Neural progenitor cell (in vitro differentiated cells): ENCODE measurements at regions not wholly inside any gene's neighbourhood (a gene's known extent, or its start where the extent isn't known, plus 50 kb on each side); places are given as distances from the start of the nearest gene placed in this dataset.

Source experiments
- DNase-seq: peaks from one replicate; pipeline ENCODE4 v3.0.0-alpha.2; 2016; ENCODE audit warnings: low spot score
- H2AFZ ChIP-seq: fragments of 200-600 bp; sonication (generic); replicated peaks from 2 replicates; pipeline ENCODE4 v1.6.1; 2016; ENCODE audit warnings: antibody characterized with exemption
- H3F3A ChIP-seq: fragments of 200-600 bp; sonication (generic); 2 replicates; pipeline ENCODE4 v1.6.1; 2016; ENCODE audit warnings: antibody characterized with exemption, low read depth
- H3K27ac ChIP-seq: fragments of 200-600 bp; sonication (generic); 2 replicates; pipeline ENCODE4 v1.5.1; 2016; ENCODE audit warnings: mild to moderate bottlenecking
- H3K27me3 ChIP-seq: fragments of 200-600 bp; sonication (generic); 2 replicates; pipeline ENCODE4 v1.6.1; 2016; ENCODE audit warnings: mild to moderate bottlenecking, moderate library complexity
- H3K36me3 ChIP-seq: fragments of 200-600 bp; sonication (generic); 2 replicates; pipeline ENCODE4 v1.5.1; 2016
- H3K4me1 ChIP-seq: fragments of 200-600 bp; sonication (generic); 2 replicates; pipeline ENCODE4 v1.6.1; 2016; ENCODE audit warnings: mixed run types
- H3K4me2 ChIP-seq: fragments of 200-600 bp; sonication (generic); 2 replicates; pipeline ENCODE4 v1.6.1; 2016
- H3K4me3 ChIP-seq: fragments of 200-600 bp; sonication (generic); 2 replicates; pipeline ENCODE4 v1.5.1; 2016
- H3K79me2 ChIP-seq: fragments of 200-600 bp; sonication (generic); 2 replicates; pipeline ENCODE4 v1.6.1; 2016; ENCODE audit warnings: low read depth
- H3K9ac ChIP-seq: fragments of 200-600 bp; sonication (generic); 2 replicates; pipeline ENCODE4 v1.6.1; 2016
- H3K9me3 ChIP-seq: fragments of 200-600 bp; sonication (generic); 2 replicates; pipeline ENCODE4 v1.5.1; 2016; ENCODE audit warnings: low read depth
- H4K20me1 ChIP-seq: fragments of 200-600 bp; sonication (generic); 2 replicates; pipeline ENCODE4 v1.6.1; 2016; ENCODE audit warnings: low read depth
- H3K27ac Mint-ChIP-seq: 3 replicates; pipeline ENCODE4 v1.8.0; 2021; ENCODE audit warnings: mixed read lengths
- H3K27me3 Mint-ChIP-seq: 2 replicates; pipeline ENCODE4 v1.8.0; 2022; ENCODE audit warnings: low read depth, mild to moderate bottlenecking, inconsistent platforms, moderate library complexity, mixed read lengths; ENCODE audit not compliant: insufficient read depth
- H3K36me3 Mint-ChIP-seq: 3 replicates; pipeline ENCODE4 v1.8.0; 2021; ENCODE audit warnings: mixed read lengths
- H3K4me1 Mint-ChIP-seq: 3 replicates; pipeline ENCODE4 v1.8.0; 2021; ENCODE audit warnings: mixed read lengths
- H3K4me3 Mint-ChIP-seq: 3 replicates; pipeline ENCODE4 v1.8.0; 2021; ENCODE audit warnings: mild to moderate bottlenecking, moderate library complexity, mixed read lengths
- H3K9me3 Mint-ChIP-seq: 3 replicates; pipeline ENCODE4 v1.8.0; 2020; ENCODE audit warnings: mixed read lengths
- CTCF ChIP-seq: fragments of 200-600 bp; sonication (generic); IDR thresholded peaks from 2 replicates; pipeline ENCODE4 v1.5.1; 2017; ENCODE audit warnings: antibody characterized with exemption, mild to moderate bottlenecking
- EZH2 ChIP-seq: fragments of 200-600 bp; sonication (generic); IDR thresholded peaks from 2 replicates; pipeline ENCODE4 v1.6.1; 2017; ENCODE audit warnings: antibody characterized with exemption, mild to moderate bottlenecking, moderate library complexity
- EZH2phosphoT487 ChIP-seq: fragments of 200-600 bp; sonication (generic); IDR thresholded peaks from 2 replicates; pipeline ENCODE4 v1.6.1; 2017; ENCODE audit warnings: antibody characterized with exemption

GRCh38 chr13:65917731-65918130 lies 1312.4 kb downstream of the PCDH9 start:
- TF ChIP-seq CTCF: no peak
- no peak for TF ChIP-seq EZH2phosphoT487
- TF ChIP-seq EZH2: no peak
- Histone ChIP-seq H3K4me1 (no peaks in the 10 kb centered on the region), H3K36me3 (no peaks in the 10 kb centered on the region), H4K20me1 (no peaks in the 10 kb centered on the region), H3K9me3 (no peaks in the 10 kb centered on the region), H3K4me3 (no peak overlapping the region), H3K79me2 (no peaks in the 10 kb centered on the region), H2AFZ (no peak overlapping the region), H3F3A (no peaks in the 10 kb centered on the region), H3K27ac (no peak overlapping the region), H3K9ac (no peak overlapping the region), H3K4me2 (no peak overlapping the region), H3K27me3 (no peaks in the 10 kb centered on the region)
- H3K4me1 Mint-ChIP-seq: no peaks in the 10 kb centered on the region
- H3K27me3 Mint-ChIP-seq: no peaks in the 10 kb centered on the region
- no peak overlapping the region for H3K27ac Mint-ChIP-seq
- DNase-seq: no peak
- H3K9me3 Mint-ChIP-seq: no peaks in the 10 kb centered on the region
- no peak overlapping the region for H3K4me3 Mint-ChIP-seq
- no peaks in the 10 kb centered on the region for H3K36me3 Mint-ChIP-seq

GRCh38 chr13:65915195-65915594 lies 1314.9 kb downstream of the PCDH9 start:
- no peak overlapping the region for H3K27ac ChIP-seq
- H2AFZ ChIP-seq: no peak overlapping the region

GRCh38 chr13:65914716-65915115 lies 1315.4 kb downstream of the PCDH9 start:
- H3F3A ChIP-seq: no peaks in the 10 kb centered on the region
- no peaks in the 10 kb centered on the region for H3K9me3 Mint-ChIP-seq
- no peaks in the 10 kb centered on the region for H3K27me3 ChIP-seq
- H3K27ac ChIP-seq: no peak overlapping the region
- no peaks in the 10 kb centered on the region for H3K4me1 Mint-ChIP-seq
- H3K4me3 Mint-ChIP-seq: no peak overlapping the region
- H3K4me1 ChIP-seq: no peaks in the 10 kb centered on the region
- no peaks in the 10 kb centered on the region for H3K9me3 ChIP-seq
- no peak for DNase-seq
- no peaks in the 10 kb centered on the region for H3K36me3 Mint-ChIP-seq
- no peak overlapping the region for H2AFZ ChIP-seq
- no peaks in the 10 kb centered on the region for H3K36me3 ChIP-seq
- H4K20me1 ChIP-seq: no peaks in the 10 kb centered on the region
- H3K4me2 ChIP-seq: no peak overlapping the region
- H3K27me3 Mint-ChIP-seq: no peaks in the 10 kb centered on the region
- H3K79me2 ChIP-seq: no peaks in the 10 kb centered on the region
- TF ChIP-seq CTCF (no peak), EZH2 (no peak), EZH2phosphoT487 (no peak)
- H3K9ac ChIP-seq: no peak overlapping the region
- no peak overlapping the region for H3K4me3 ChIP-seq
- H3K27ac Mint-ChIP-seq: no peak overlapping the region

More at GRCh38 chr13:65915195-65915594, 1314.9 kb downstream of the PCDH9 start:
- DNase-seq: no peak
- Mint-ChIP-seq H3K27ac (no peak overlapping the region), H3K27me3 (no peaks in the 10 kb centered on the region), H3K36me3 (no peaks in the 10 kb centered on the region), H3K4me3 (no peak overlapping the region), H3K4me1 (no peaks in the 10 kb centered on the region), H3K9me3 (no peaks in the 10 kb centered on the region)
- no peak for TF ChIP-seq CTCF
- no peak for TF ChIP-seq EZH2phosphoT487
- TF ChIP-seq EZH2: no peak
- Histone ChIP-seq H3K4me1 (no peaks in the 10 kb centered on the region), H3K36me3 (no peaks in the 10 kb centered on the region), H3K27me3 (no peaks in the 10 kb centered on the region), H3K9me3 (no peaks in the 10 kb centered on the region), H4K20me1 (no peaks in the 10 kb centered on the region), H3K9ac (no peak overlapping the region), H3K79me2 (no peaks in the 10 kb centered on the region), H3F3A (no peaks in the 10 kb centered on the region), H3K4me2 (no peak overlapping the region), H3K4me3 (no peak overlapping the region)

- no peak for DNase-seq
- Mint-ChIP-seq H3K27me3 (peaks cover 2% of the 10 kb centered on the region), H3K4me1 (no peaks in the 10 kb centered on the region), H3K36me3 (peaks cover 2% of the 10 kb centered on the region), H3K27ac (no peak overlapping the region), H3K4me3 (no peak overlapping the region), H3K9me3 (peaks cover 2% of the 10 kb centered on the region)
- Histone ChIP-seq H3K27ac (no peak overlapping the region), H3K79me2 (no peaks in the 10 kb centered on the region), H3K9ac (no peak overlapping the region), H2AFZ (no peak overlapping the region), H3K9me3 (no peaks in the 10 kb centered on the region), H3K4me2 (no peak overlapping the region), H3K4me1 (no peaks in the 10 kb centered on the region), H3K27me3 (no peaks in the 10 kb centered on the region), H3F3A (no peaks in the 10 kb centered on the region), H4K20me1 (no peaks in the 10 kb centered on the region), H3K4me3 (no peak overlapping the region), H3K36me3 (no peaks in the 10 kb centered on the region)
- TF ChIP-seq CTCF: no peak
- no peak for TF ChIP-seq EZH2phosphoT487
- TF ChIP-seq EZH2: no peak
Observed at GRCh38 chr13:65913173-65913572, 1317.0 kb downstream of the PCDH9 start.
